Spleen (tissue), 11 donors: ENCODE measurements at regions not wholly inside any gene's neighbourhood (a gene's known extent, or its start where the extent isn't known, plus 50 kb on each side); places are given as distances from the start of the nearest gene placed in this dataset.

Experiments used
- DNase-seq: peaks from one replicate; pipeline ENCODE4 v3.0.0-alpha.2; 2020
- H3K27ac ChIP-seq, 8 donors: fragments of 200-600 bp; sonication (generic) in 7 of 8; 1 replicate in 4 of 8; 2 replicates in 4 of 8; pipeline versions ENCODE4 v1.5.0 to v1.8.0; 2016 to 2021; ENCODE audit warnings: inconsistent platforms in 4 of 8, mild to moderate bottlenecking in 4 of 8, moderate library complexity in 1 of 8
- H3K27me3 ChIP-seq, 7 donors: fragments of 200-600 bp; sonication (generic) in 6 of 7; replicated peaks in 1 of 7; 1 replicate in 4 of 7; 2 replicates in 3 of 7; pipeline versions ENCODE4 v1.5.0 to v1.8.0; 2016 to 2021; ENCODE audit warnings: inconsistent platforms in 3 of 7, mild to moderate bottlenecking in 1 of 7
- H3K36me3 ChIP-seq, 6 donors: fragments of 200-600 bp; sonication (generic) in 5 of 6; 1 replicate in 4 of 6; 2 replicates in 2 of 6; pipeline versions ENCODE4 v1.5.0 to v1.8.0; 2016 to 2021; ENCODE audit warnings: inconsistent platforms in 2 of 6
- H3K4me1 ChIP-seq, 6 donors: fragments of 200-600 bp; sonication (generic) in 5 of 6; 1 replicate in 3 of 6; 2 replicates in 3 of 6; pipeline versions ENCODE4 v1.5.0 to v1.8.0; 2016 to 2021; ENCODE audit warnings: inconsistent platforms in 3 of 6
- H3K4me3 ChIP-seq, 8 donors: fragments of 200-600 bp; sonication (generic) in 7 of 8; 1 replicate in 4 of 8; 2 replicates in 4 of 8; pipeline versions ENCODE4 v1.5.0 to v1.8.0; 2016 to 2021; ENCODE audit warnings: inconsistent platforms in 4 of 8, mild to moderate bottlenecking in 4 of 8, moderate library complexity in 2 of 8
- H3K9me3 ChIP-seq, 8 donors: fragments of 200-600 bp; sonication (generic) in 7 of 8; 1 replicate in 4 of 8; 2 replicates in 4 of 8; pipeline versions ENCODE4 v1.5.0 to v1.8.0; 2016 to 2021; ENCODE audit warnings: inconsistent platforms in 4 of 8
- CTCF ChIP-seq, 11 experiments: fragments of 200-600 bp in 7 of 11; fragments of 450-650 bp in 4 of 11; sonication (generic) in 4 of 11; IDR thresholded peaks in 8 of 11; conservative IDR thresholded peaks in 3 of 11; 1 replicate in 7 of 11; 2 replicates in 4 of 11; pipeline versions ENCODE4 v1.4.0 to v1.8.0; 2016 to 2021; ENCODE audit warnings: antibody characterized with exemption in 11 of 11, inconsistent platforms in 4 of 11, mild to moderate bottlenecking in 1 of 11
- POLR2A ChIP-seq, 3 donors: fragments of 450-650 bp; IDR thresholded peaks; one replicate each; pipeline ENCODE4 v1.5.1; 2017; ENCODE audit warnings: antibody characterized with exemption in 3 of 3, mild to moderate bottlenecking in 1 of 3
- POLR2AphosphoS5 ChIP-seq, 3 donors: sonication (generic); formaldehyde crosslinking; IDR thresholded peaks; one replicate each; pipeline ENCODE4 v1.5.1; 2017; ENCODE audit warnings: antibody characterized with exemption in 3 of 3
- WGBS, 5 donors: extraction: QIAGEN DNeasy Blood & Tissue Kit in 3 of 5; methylation state at CpG; one replicate each; pipeline versions ENCODE4 v1.1.5 to v1.1.7; 2013 to 2018; 5-methylcytosine and 5-hydroxymethylcytosine counted together
- intact Hi-C: fragments of 100-400 bp; cut with DNase I; formaldehyde crosslinking; loops from one replicate; pipeline ENCODE4 v1.15.0; 2023; ENCODE audit warnings: low total_unique reads
- donor health status: healthy with polysubstance abuse.
- donor health status: DM: no; HTN: no; CAD: no; lungs with moderate emphysema.
- donor health status: DM: no; HTN: no; CAD: no.
- donor health status: Bipolar disorder and iron deficiency.
- donor health status: healthy.
- donor health status: DM: no; HTN: no; CAD: no.
- donor health status: DM: yes; HTN: yes; CAD: no.

- H3K4me3 ChIP-seq = no peak overlapping the region
- no peaks in the 10 kb centered on the region for H3K27me3 ChIP-seq
- H3K27ac ChIP-seq = no peak overlapping the region
- no peaks in the 10 kb centered on the region for H3K36me3 ChIP-seq
- intact Hi-C loops = no loop called here
- 68 to 91% (median 86%) methylated on average over 1 of the region's 1 CpG for WGBS, 5 donors
- no peaks in the 10 kb centered on the region for H3K4me1 ChIP-seq
- no peak for TF ChIP-seq POLR2AphosphoS5 (IDR thresholded peaks at IDR 0.05)
- no peak for TF ChIP-seq CTCF (IDR thresholded peaks at IDR 0.05 in 8 of 11, conservative IDR thresholded peaks at IDR 0.05 in 3 of 11)
- no peak for TF ChIP-seq POLR2A (IDR thresholded peaks at IDR 0.05)
- no peaks in the 10 kb centered on the region for H3K9me3 ChIP-seq
- no peak for DNase-seq
Observed at GRCh38 chr14:29097476-29097875, 330.9 kb downstream of the FOXG1 start.

- no peak overlapping the region for H3K4me3 ChIP-seq
- TF ChIP-seq POLR2A (IDR thresholded peaks at IDR 0.05) = no peak
- no peak for TF ChIP-seq POLR2AphosphoS5 (IDR thresholded peaks at IDR 0.05)
- TF ChIP-seq CTCF (IDR thresholded peaks at IDR 0.05 in 8 of 11, conservative IDR thresholded peaks at IDR 0.05 in 3 of 11) = no peak
- no peaks in the 10 kb centered on the region for H3K9me3 ChIP-seq
- no peak overlapping the region for H3K27ac ChIP-seq
- H3K4me1 ChIP-seq = no peaks in the 10 kb centered on the region
- 51 to 61% (median 57%) methylated on average over 4 of the region's 4 CpGs for WGBS, 5 donors
- no peak for DNase-seq
- intact Hi-C loops = no loop called here
- no peaks in the 10 kb centered on the region for H3K36me3 ChIP-seq
- no peaks in the 10 kb centered on the region for H3K27me3 ChIP-seq
Observed at GRCh38 chr14:29098656-29099055, 332.1 kb downstream of the FOXG1 start.

- H3K27me3 ChIP-seq = no peaks in the 10 kb centered on the region
- H3K36me3 ChIP-seq = no peaks in the 10 kb centered on the region
- H3K9me3 ChIP-seq = no peaks in the 10 kb centered on the region
- TF ChIP-seq POLR2AphosphoS5 (IDR thresholded peaks at IDR 0.05) (no peak), CTCF (IDR thresholded peaks at IDR 0.05 in 8 of 11, conservative IDR thresholded peaks at IDR 0.05 in 3 of 11) (no peak), POLR2A (IDR thresholded peaks at IDR 0.05) (no peak)
- DNase-seq = no peak
- no peaks in the 10 kb centered on the region for H3K4me1 ChIP-seq
- 85 to 92% (median 90%) methylated on average over 7 of the region's 7 CpGs for WGBS, 5 donors
- intact Hi-C loops = no loop called here
- no peak overlapping the region for H3K4me3 ChIP-seq
- no peak overlapping the region for H3K27ac ChIP-seq
Observed at GRCh38 chr14:29102266-29102665, 335.7 kb downstream of the FOXG1 start.

GRCh38 chr14:29102996-29103395 lies 336.4 kb downstream of the FOXG1 start:
- no peaks in the 10 kb centered on the region for H3K27me3 ChIP-seq
- no peak overlapping the region for H3K4me3 ChIP-seq
- intact Hi-C loops = no loop called here
- no peaks in the 10 kb centered on the region for H3K9me3 ChIP-seq
- DNase-seq = no peak
- no peaks in the 10 kb centered on the region for H3K36me3 ChIP-seq
- 74 to 89% (median 77%) methylated on average over 2 of the region's 2 CpGs for WGBS, 5 donors
- H3K27ac ChIP-seq = no peak overlapping the region
- H3K4me1 ChIP-seq = no peaks in the 10 kb centered on the region
- TF ChIP-seq POLR2A (IDR thresholded peaks at IDR 0.05) (no peak), POLR2AphosphoS5 (IDR thresholded peaks at IDR 0.05) (no peak), CTCF (IDR thresholded peaks at IDR 0.05 in 8 of 11, conservative IDR thresholded peaks at IDR 0.05 in 3 of 11) (no peak)
